Mesendoderm (in vitro differentiated cells): ENCODE measurements at regions not wholly inside any gene's neighbourhood (a gene's known extent, or its start where the extent isn't known, plus 50 kb on each side); places are given as distances from the start of the nearest gene placed in this dataset.
"Not testable (repeated sequence)": the region's sequence is repeated elsewhere in the genome, so short reads cannot be mapped to it uniquely, and the experiment has no call there.

Experiments
- DNase-seq: peaks from one replicate; pipeline ENCODE4 v3.0.0; 2013
- H2AK5ac ChIP-seq: 2 replicates; pipeline ENCODE4 v1.6.1; 2013; ENCODE audit warnings: low read length, inconsistent platforms
- H2BK120ac ChIP-seq: 2 replicates; pipeline ENCODE4 v1.6.1; 2013; ENCODE audit warnings: low read depth, mild to moderate bottlenecking, low read length, moderate library complexity, mixed read lengths
- H2BK15ac ChIP-seq: replicated peaks from 2 replicates; pipeline ENCODE4 v1.6.1; 2013; ENCODE audit warnings: low read depth, mild to moderate bottlenecking, moderate library complexity
- H2BK5ac ChIP-seq: 2 replicates; pipeline ENCODE4 v1.6.1; 2013; ENCODE audit warnings: low read length, inconsistent platforms
- H3K18ac ChIP-seq: 2 replicates; pipeline ENCODE4 v1.6.1; 2013; ENCODE audit warnings: mild to moderate bottlenecking, low read length, mixed read lengths
- H3K23ac ChIP-seq: one replicate; pipeline ENCODE4 v1.6.1; 2013; ENCODE audit warnings: low read length
- H3K27ac ChIP-seq: 2 replicates; pipeline ENCODE4 v1.5.1; 2013; ENCODE audit warnings: low read depth, mild to moderate bottlenecking, inconsistent platforms, low read length, moderate library complexity
- H3K27me3 ChIP-seq: 2 replicates; pipeline ENCODE4 v1.6.1; 2013; ENCODE audit warnings: low read length, control low read depth, mild to moderate bottlenecking, inconsistent platforms; ENCODE audit not compliant: insufficient read depth, poor library complexity
- H3K36me3 ChIP-seq: 2 replicates; pipeline ENCODE4 v1.6.1; 2013; ENCODE audit warnings: low read length, inconsistent platforms; ENCODE audit not compliant: control insufficient read depth, insufficient read depth
- H3K4ac ChIP-seq: one replicate; pipeline ENCODE4 v1.6.1; 2013; ENCODE audit warnings: low read depth, mild to moderate bottlenecking, low read length, moderate library complexity
- H3K4me1 ChIP-seq: 2 replicates; pipeline ENCODE4 v1.6.1; 2013; ENCODE audit warnings: low read depth, low read length, inconsistent platforms; ENCODE audit not compliant: control insufficient read depth
- H3K4me2 ChIP-seq: 2 replicates; pipeline ENCODE4 v1.6.1; 2013; ENCODE audit warnings: low read length
- H3K4me3 ChIP-seq: 2 replicates; pipeline ENCODE4 v1.5.1; 2013; ENCODE audit warnings: mild to moderate bottlenecking, low read length
- H3K56ac ChIP-seq: one replicate; pipeline ENCODE4 v1.6.1; 2013; ENCODE audit warnings: low read length
- H3K79me1 ChIP-seq: 2 replicates; pipeline ENCODE4 v1.6.1; 2013; ENCODE audit warnings: low read length, inconsistent platforms
- H3K79me2 ChIP-seq: 2 replicates; pipeline ENCODE4 v1.6.1; 2013; ENCODE audit warnings: mild to moderate bottlenecking, low read length; ENCODE audit not compliant: control insufficient read depth, insufficient read depth
- H3K9ac ChIP-seq: 2 replicates; pipeline ENCODE4 v1.6.1; 2013; ENCODE audit warnings: low read length, inconsistent platforms
- H4K5ac ChIP-seq: one replicate; pipeline ENCODE4 v1.6.1; 2013; ENCODE audit warnings: low read length
- H4K8ac ChIP-seq: one replicate; pipeline ENCODE4 v1.6.1; 2013; ENCODE audit warnings: low read depth, mild to moderate bottlenecking, control low read depth, low read length, moderate library complexity
- WGBS: extraction: QIAGEN DNeasy Blood & Tissue Kit; methylation state at CpG from one replicate; pipeline ENCODE4 v1.1.7; 2013; ENCODE audit warnings: low lambda C conversion rate, missing lambda C conversion rate; ENCODE audit not compliant: insufficient coverage; ENCODE audit errors: extremely low coverage; 5-methylcytosine and 5-hydroxymethylcytosine counted together

GRCh38 chr1:88517499-88517898 lies 166.6 kb upstream of the PKN2 start:
- not testable (repeated sequence) for H3K27me3 ChIP-seq, H2BK15ac ChIP-seq, H3K79me1 ChIP-seq, H3K36me3 ChIP-seq, H4K5ac ChIP-seq, H3K4me1 ChIP-seq, H3K23ac ChIP-seq, H4K8ac ChIP-seq, H3K4ac ChIP-seq, H3K56ac ChIP-seq, H3K79me2 ChIP-seq, H3K4me2 ChIP-seq, DNase-seq, H2BK120ac ChIP-seq, H2AK5ac ChIP-seq, H2BK5ac ChIP-seq, H3K4me3 ChIP-seq, H3K27ac ChIP-seq, H3K9ac ChIP-seq, H3K18ac ChIP-seq
- no CpG with 5 or more reads among the region's 1 CpG for WGBS

GRCh38 chr1:88519156-88519555 lies 164.9 kb upstream of the PKN2 start:
- H2BK15ac ChIP-seq = no peak overlapping the region
- H3K27ac ChIP-seq = no peak overlapping the region
- H3K79me2 ChIP-seq = no peaks in the 10 kb centered on the region
- no peak overlapping the region for H3K4me2 ChIP-seq
- no peak overlapping the region for H3K18ac ChIP-seq
- H3K36me3 ChIP-seq = no peaks in the 10 kb centered on the region
- H4K5ac ChIP-seq = no peak overlapping the region
- H3K4ac ChIP-seq = no peak overlapping the region
- H3K79me1 ChIP-seq = no peaks in the 10 kb centered on the region
- no peak overlapping the region for H3K4me3 ChIP-seq
- H2AK5ac ChIP-seq = no peak overlapping the region
- H2BK120ac ChIP-seq = no peak overlapping the region
- WGBS = no CpG with 5 or more reads among the region's 1 CpG
- H3K27me3 ChIP-seq = no peaks in the 10 kb centered on the region
- H4K8ac ChIP-seq = no peak overlapping the region
- H2BK5ac ChIP-seq = no peak overlapping the region
- peak; percentile 3 for DNase-seq
- H3K9ac ChIP-seq = no peak overlapping the region
- no peak overlapping the region for H3K56ac ChIP-seq
- no peak overlapping the region for H3K23ac ChIP-seq
- H3K4me1 ChIP-seq = no peaks in the 10 kb centered on the region

- Histone ChIP-seq H3K4me2 (no peak overlapping the region), H2BK5ac (no peak overlapping the region), H3K4ac (no peak overlapping the region), H2BK120ac (no peak overlapping the region), H2AK5ac (no peak overlapping the region), H3K36me3 (no peaks in the 10 kb centered on the region), H3K4me3 (no peak overlapping the region), H4K5ac (no peak overlapping the region), H3K23ac (no peak overlapping the region), H3K18ac (no peak overlapping the region), H3K9ac (no peak overlapping the region), H3K4me1 (no peaks in the 10 kb centered on the region), H3K56ac (no peak overlapping the region), H4K8ac (no peak overlapping the region), H3K27ac (no peak overlapping the region), H3K79me2 (no peaks in the 10 kb centered on the region), H2BK15ac (no peak overlapping the region), H3K79me1 (no peaks in the 10 kb centered on the region), H3K27me3 (no peaks in the 10 kb centered on the region)
- WGBS = no CpG with 5 or more reads among the region's 4 CpGs
- DNase-seq = no peak
These were observed 160.1 kb upstream of the PKN2 start for GRCh38 chr1:88523854-88524528.

GRCh38 chr1:88526456-88526855 lies 157.6 kb upstream of the PKN2 start:
- no peak overlapping the region for H3K23ac ChIP-seq
- no peak for DNase-seq
- no peak overlapping the region for H3K27ac ChIP-seq
- no peak overlapping the region for H3K4me2 ChIP-seq
- H2BK5ac ChIP-seq = no peak overlapping the region
- no peak overlapping the region for H3K56ac ChIP-seq
- H3K18ac ChIP-seq = no peak overlapping the region
- H2BK15ac ChIP-seq = no peak overlapping the region
- H3K4ac ChIP-seq = no peak overlapping the region
- no peak overlapping the region for H2AK5ac ChIP-seq
- no peaks in the 10 kb centered on the region for H3K79me1 ChIP-seq
- no peak overlapping the region for H4K8ac ChIP-seq
- H3K27me3 ChIP-seq = no peaks in the 10 kb centered on the region
- H2BK120ac ChIP-seq = no peak overlapping the region
- no peak overlapping the region for H4K5ac ChIP-seq
- no peaks in the 10 kb centered on the region for H3K4me1 ChIP-seq
- no peak overlapping the region for H3K9ac ChIP-seq
- H3K4me3 ChIP-seq = no peak overlapping the region
- no peaks in the 10 kb centered on the region for H3K36me3 ChIP-seq
- no CpG with 5 or more reads among the region's 3 CpGs for WGBS
- H3K79me2 ChIP-seq = no peaks in the 10 kb centered on the region

GRCh38 chr1:88528792-88529191 lies 155.3 kb upstream of the PKN2 start:
- H3K9ac ChIP-seq = no peak overlapping the region
- no peak overlapping the region for H3K4me3 ChIP-seq
- H3K4ac ChIP-seq = no peak overlapping the region
- H4K5ac ChIP-seq = no peak overlapping the region
- no peaks in the 10 kb centered on the region for H3K79me2 ChIP-seq
- WGBS = no CpG with 5 or more reads among the region's 4 CpGs
- H2BK15ac ChIP-seq = no peak overlapping the region
- no peak overlapping the region for H3K56ac ChIP-seq
- no peaks in the 10 kb centered on the region for H3K27me3 ChIP-seq
- no peak overlapping the region for H3K18ac ChIP-seq
- H4K8ac ChIP-seq = no peak overlapping the region
- DNase-seq = no peak
- H3K4me2 ChIP-seq = no peak overlapping the region
- H3K27ac ChIP-seq = no peak overlapping the region
- H3K36me3 ChIP-seq = no peaks in the 10 kb centered on the region
- H3K79me1 ChIP-seq = no peaks in the 10 kb centered on the region
- no peaks in the 10 kb centered on the region for H3K4me1 ChIP-seq
- no peak overlapping the region for H3K23ac ChIP-seq
- no peak overlapping the region for H2AK5ac ChIP-seq
- H2BK5ac ChIP-seq = no peak overlapping the region
- H2BK120ac ChIP-seq = no peak overlapping the region

DNA sequence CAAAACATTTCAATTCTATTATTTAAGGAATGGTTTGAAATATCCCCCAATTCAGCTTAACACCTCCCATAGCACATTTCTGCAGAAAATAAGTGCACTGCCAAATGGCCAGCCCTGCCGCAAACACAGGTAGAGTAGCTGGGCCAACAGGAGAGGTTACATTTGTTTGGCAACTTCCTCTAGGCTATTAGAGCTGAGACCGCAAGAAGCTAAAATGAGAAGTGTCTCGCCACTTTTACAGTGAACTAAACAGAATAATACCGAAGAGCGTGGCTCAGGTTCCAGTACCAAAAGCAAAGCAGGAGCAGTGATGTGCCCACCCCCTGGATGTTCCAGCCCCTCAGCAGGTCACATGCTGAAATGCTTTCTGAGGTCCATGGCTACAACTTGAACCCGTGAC lies 154.5 kb upstream of the PKN2 start:
- Histone ChIP-seq H3K56ac (no peak overlapping the region), H3K9ac (no peak overlapping the region), H4K5ac (no peak overlapping the region), H2BK15ac (no peak overlapping the region), H3K27ac (no peak overlapping the region), H3K27me3 (no peaks in the 10 kb centered on the region), H3K36me3 (no peaks in the 10 kb centered on the region), H3K4me3 (no peak overlapping the region), H3K79me2 (no peaks in the 10 kb centered on the region), H3K4ac (no peak overlapping the region), H4K8ac (no peak overlapping the region), H2BK5ac (no peak overlapping the region), H3K23ac (no peak overlapping the region), H3K4me2 (no peak overlapping the region), H3K79me1 (no peaks in the 10 kb centered on the region), H3K18ac (no peak overlapping the region), H2BK120ac (no peak overlapping the region), H2AK5ac (no peak overlapping the region), H3K4me1 (no peaks in the 10 kb centered on the region)
- WGBS = no CpG with 5 or more reads among the region's 6 CpGs
- no peak for DNase-seq
